ENCODE measurements at regions not wholly inside any gene's neighbourhood (a gene's known extent, or its start where the extent isn't known, plus 50 kb on each side); places are given as distances from the start of the nearest gene placed in this dataset.

- TF ChIP-seq IRF5 (IDR thresholded peaks at IDR 0.05; ENCODE audit: borderline replicate concordance) (no peak), MTA3 (IDR thresholded peaks at IDR 0.05; ENCODE audit: borderline replicate concordance, low read length) (no peak), LARP7 (IDR thresholded peaks at IDR 0.05) (no peak), ZBTB33 (IDR thresholded peaks at IDR 0.05) (no peak), STAT1 (conservative IDR thresholded peaks at IDR 0.05) (no peak), ZNF24 (IDR thresholded peaks at IDR 0.05) (no peak)
Observed at GRCh38 chr4:27843776-27844175, 983.1 kb downstream of the STIM2 start (continued).

- RAD21 ChIA-PET (ENCODE audit: unreplicated experiment) = no interaction called here
- Histone ChIP-seq H3K27ac (ENCODE audit: control insufficient read depth, insufficient read depth) (no peak overlapping the region), H3K36me3 (ENCODE audit: control insufficient read depth in 2 of 2, insufficient read depth in 2 of 2, low read length in 1 of 2) (no peaks in the 10 kb centered on the region), H3K9ac (ENCODE audit: control insufficient read depth, insufficient read depth, low read length) (no peak overlapping the region), H2AFZ (ENCODE audit: control insufficient read depth, low read depth, low read length) (no peak overlapping the region), H3K79me2 (ENCODE audit: control insufficient read depth, insufficient read depth, low read length) (no peaks in the 10 kb centered on the region), H4K20me1 (ENCODE audit: control insufficient read depth, insufficient read depth) (no peaks in the 10 kb centered on the region), H3K27me3 (replicated peaks in 1 of 2; ENCODE audit: control insufficient read depth in 2 of 2, insufficient read depth in 2 of 2, low read length in 1 of 2) (no peaks in the 10 kb centered on the region), H3K4me1 (ENCODE audit: control insufficient read depth, insufficient read depth, low read length) (no peaks in the 10 kb centered on the region), H3K4me2 (ENCODE audit: control insufficient read depth, insufficient read depth) (no peak overlapping the region), H3K9me3 (replicated peaks; ENCODE audit: control insufficient read depth, insufficient read depth, low read length) (no peaks in the 10 kb centered on the region), H3K4me3 (no peak overlapping the region)
- FAIRE-seq = no peak
- TF ChIP-seq, protein P1, sequence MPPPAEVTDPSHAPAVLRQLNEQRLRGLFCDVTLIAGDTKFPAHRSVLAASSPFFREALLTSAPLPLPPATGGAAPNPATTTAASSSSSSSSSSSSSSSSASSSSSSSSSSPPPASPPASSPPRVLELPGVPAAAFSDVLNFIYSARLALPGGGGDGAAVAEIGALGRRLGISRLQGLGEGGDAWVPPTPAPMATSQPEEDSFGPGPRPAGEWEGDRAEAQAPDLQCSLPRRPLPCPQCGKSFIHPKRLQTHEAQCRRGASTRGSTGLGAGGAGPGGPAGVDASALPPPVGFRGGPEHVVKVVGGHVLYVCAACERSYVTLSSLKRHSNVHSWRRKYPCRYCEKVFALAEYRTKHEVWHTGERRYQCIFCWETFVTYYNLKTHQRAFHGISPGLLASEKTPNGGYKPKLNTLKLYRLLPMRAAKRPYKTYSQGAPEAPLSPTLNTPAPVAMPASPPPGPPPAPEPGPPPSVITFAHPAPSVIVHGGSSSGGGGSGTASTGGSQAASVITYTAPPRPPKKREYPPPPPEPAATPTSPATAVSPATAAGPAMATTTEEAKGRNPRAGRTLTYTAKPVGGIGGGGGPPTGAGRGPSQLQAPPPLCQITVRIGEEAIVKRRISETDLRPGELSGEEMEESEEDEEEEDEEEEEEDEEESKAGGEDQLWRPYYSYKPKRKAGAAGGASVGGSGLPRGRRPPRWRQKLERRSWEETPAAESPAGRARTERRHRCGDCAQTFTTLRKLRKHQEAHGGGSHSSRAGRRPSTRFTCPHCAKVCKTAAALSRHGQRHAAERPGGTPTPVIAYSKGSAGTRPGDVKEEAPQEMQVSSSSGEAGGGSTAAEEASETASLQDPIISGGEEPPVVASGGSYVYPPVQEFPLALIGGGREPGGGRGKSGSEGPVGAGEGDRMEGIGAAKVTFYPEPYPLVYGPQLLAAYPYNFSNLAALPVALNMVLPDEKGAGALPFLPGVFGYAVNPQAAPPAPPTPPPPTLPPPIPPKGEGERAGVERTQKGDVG (CRISPR knock-in tag; IDR thresholded peaks at IDR 0.05) = no peak
- TF ChIP-seq NR2C2 (IDR thresholded peaks at IDR 0.05; ENCODE audit: borderline replicate concordance, control insufficient read depth, insufficient read length, low read depth) (no peak), ESRRA (IDR thresholded peaks at IDR 0.05; ENCODE audit: low read length) (no peak), JUND (IDR thresholded peaks at IDR 0.05; ENCODE audit: low read depth, low read length) (no peak), KLF5 (IDR thresholded peaks at IDR 0.05; ENCODE audit: partially characterized antibody) (no peak), SMAD1 (IDR thresholded peaks at IDR 0.05; ENCODE audit: low read depth, partially characterized antibody) (no peak), EP300 (IDR thresholded peaks at IDR 0.05; ENCODE audit: borderline replicate concordance in 1 of 2, control insufficient read depth in 1 of 2, low read depth in 2 of 2, low read length in 2 of 2) (no peak), TARDBP (IDR thresholded peaks at IDR 0.05; ENCODE audit: borderline replicate concordance) (no peak), NFXL1 (IDR thresholded peaks at IDR 0.05; ENCODE audit: borderline replicate concordance) (no peak)
- no TSS peak for BruUV-seq (replicated peaks)
- SMC1A ChIA-PET (ENCODE audit: uncharacterized antibody, unreplicated experiment) = interaction anchor here (0.9 to 1.2 kb wide), 2 partner anchors 17 to 126 kb away, joined by 3 read pairs; no protein-coding TSS in a partner anchor
- in situ Hi-C loops (cut with MboI) = loop anchor here (10.0 kb wide), 1 partner anchor 60 kb away; no protein-coding TSS in a partner anchor
- CTCF ChIA-PET = interaction anchor here (1.7 kb wide), 1 partner anchor 48 kb away, joined by 3 read pairs; no protein-coding TSS in a partner anchor
- no peak for ATAC-seq
- WGBS (ENCODE audit: insufficient coverage, insufficient replicate concordance, low lambda C conversion rate, missing lambda C conversion rate) = 17% methylated on average over 2 of the region's 2 CpGs
- DNase-seq (ENCODE audit: low read depth, low spot score) = no peak
- intact Hi-C loops (cut with micrococcal nuclease; ENCODE audit: unreplicated experiment) = no loop called here
- POLR2A ChIA-PET = no interaction called here
Observed at GRCh38 chr4:27844376-27844775, 983.7 kb downstream of the STIM2 start.

All from GM12878 (cell line).